Loucy (cell line): ENCODE measurements at regions not wholly inside any gene's neighbourhood (a gene's known extent, or its start where the extent isn't known, plus 50 kb on each side); places are given as distances from the start of the nearest gene placed in this dataset.

Source experiments
- CTCF ChIP-seq: fragments of 200-600 bp; sonication (generic); conservative IDR thresholded peaks from 2 replicates; pipeline ENCODE4 v1.5.1; 2014; ENCODE audit warnings: mild to moderate bottlenecking, antibody characterized with exemption, low read length
- EZH2phosphoT487 ChIP-seq: fragments of 200-600 bp; IDR thresholded peaks from 2 replicates; pipeline ENCODE4 v1.6.1; 2018; ENCODE audit warnings: antibody characterized with exemption, mild to moderate bottlenecking, moderate library complexity, borderline replicate concordance

GRCh38 chr5:23402585-23402984, 104.8 kb upstream of the PRDM9 start:
- no peak for TF ChIP-seq CTCF
- TF ChIP-seq EZH2phosphoT487: no peak
